ENCODE measurements at regions not wholly inside any gene's neighbourhood (a gene's known extent, or its start where the extent isn't known, plus 50 kb on each side); places are given as distances from the start of the nearest gene placed in this dataset.

DNA sequence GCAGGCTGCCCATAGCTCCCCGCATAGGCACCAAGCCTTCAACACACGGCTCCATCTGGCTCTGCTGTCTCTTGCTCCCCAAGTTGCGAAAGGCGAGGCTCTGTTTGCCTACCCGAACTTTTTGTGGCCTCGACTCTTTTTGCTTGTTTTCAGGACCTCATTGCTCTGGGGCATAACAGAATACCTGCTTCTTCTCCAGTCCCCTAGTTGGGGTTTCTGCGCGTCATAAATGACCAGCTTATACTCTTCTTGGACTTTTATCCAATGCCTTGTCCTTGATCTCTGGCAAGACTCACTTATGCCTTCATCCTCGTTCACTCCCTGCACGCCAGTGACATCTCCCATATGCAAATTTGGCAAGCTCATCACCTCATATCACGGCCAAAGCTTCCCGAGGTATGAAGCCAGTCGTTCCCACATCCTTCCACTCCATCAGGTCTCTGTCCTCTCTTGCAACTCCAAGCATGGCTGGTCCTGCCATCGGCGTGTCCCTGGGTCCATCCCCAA lies 238.8 kb upstream of the ADAMTS16 start:
- H3K27ac ChIP-seq: no peak overlapping the region

DNA sequence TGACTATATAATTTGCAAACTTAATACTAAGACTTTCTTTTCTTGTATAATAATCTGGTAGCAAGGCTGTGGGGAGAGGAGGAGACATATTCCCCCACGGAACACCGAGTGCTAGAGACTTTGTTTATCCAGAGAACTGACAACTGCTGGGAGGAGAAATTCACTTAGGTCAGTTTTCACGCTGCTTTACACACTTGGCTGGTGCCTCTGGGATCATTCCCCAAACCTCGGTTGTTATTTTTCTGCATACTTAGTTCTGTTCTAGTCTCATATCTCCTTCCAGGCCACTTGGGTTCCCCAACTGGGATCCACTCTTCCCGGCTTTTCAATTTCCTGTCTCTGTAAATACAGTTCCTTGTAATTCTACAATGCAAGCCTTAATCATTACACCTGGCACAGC lies 238.2 kb upstream of the ADAMTS16 start:
- H3K4me1 ChIP-seq: no peaks in the 10 kb centered on the region
- 22 to 30% methylated on average over 5 of the region's 5 CpGs for WGBS, 2 donors
- no peak overlapping the region for H3K27ac ChIP-seq
- DNase-seq: no peak
- no peaks in the 10 kb centered on the region for H3K9me3 ChIP-seq
- no peaks in the 10 kb centered on the region for H3K27me3 ChIP-seq
- H3K36me3 ChIP-seq: no peaks in the 10 kb centered on the region
- TF ChIP-seq POLR2A (IDR thresholded peaks at IDR 0.05): no peak
- TF ChIP-seq, protein P1, sequence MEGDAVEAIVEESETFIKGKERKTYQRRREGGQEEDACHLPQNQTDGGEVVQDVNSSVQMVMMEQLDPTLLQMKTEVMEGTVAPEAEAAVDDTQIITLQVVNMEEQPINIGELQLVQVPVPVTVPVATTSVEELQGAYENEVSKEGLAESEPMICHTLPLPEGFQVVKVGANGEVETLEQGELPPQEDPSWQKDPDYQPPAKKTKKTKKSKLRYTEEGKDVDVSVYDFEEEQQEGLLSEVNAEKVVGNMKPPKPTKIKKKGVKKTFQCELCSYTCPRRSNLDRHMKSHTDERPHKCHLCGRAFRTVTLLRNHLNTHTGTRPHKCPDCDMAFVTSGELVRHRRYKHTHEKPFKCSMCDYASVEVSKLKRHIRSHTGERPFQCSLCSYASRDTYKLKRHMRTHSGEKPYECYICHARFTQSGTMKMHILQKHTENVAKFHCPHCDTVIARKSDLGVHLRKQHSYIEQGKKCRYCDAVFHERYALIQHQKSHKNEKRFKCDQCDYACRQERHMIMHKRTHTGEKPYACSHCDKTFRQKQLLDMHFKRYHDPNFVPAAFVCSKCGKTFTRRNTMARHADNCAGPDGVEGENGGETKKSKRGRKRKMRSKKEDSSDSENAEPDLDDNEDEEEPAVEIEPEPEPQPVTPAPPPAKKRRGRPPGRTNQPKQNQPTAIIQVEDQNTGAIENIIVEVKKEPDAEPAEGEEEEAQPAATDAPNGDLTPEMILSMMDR (IDR thresholded peaks at IDR 0.05): no peak
- intact Hi-C loops (cut with DNase I): no loop called here
- H3K4me3 ChIP-seq (replicated peaks in 1 of 3): no peak overlapping the region

More for the DNA sequence above, 238.8 kb upstream of the ADAMTS16 start:
- no peaks in the 10 kb centered on the region for H3K27me3 ChIP-seq
- H3K4me1 ChIP-seq: no peaks in the 10 kb centered on the region
- 81 to 89% methylated on average over 15 of the region's 15 CpGs for WGBS, 2 donors
- no peaks in the 10 kb centered on the region for H3K9me3 ChIP-seq
- intact Hi-C loops (cut with DNase I): no loop called here
- TF ChIP-seq POLR2A (IDR thresholded peaks at IDR 0.05): no peak
- TF ChIP-seq, protein P1 (IDR thresholded peaks at IDR 0.05): no peak
- no peak for DNase-seq
- H3K36me3 ChIP-seq: no peaks in the 10 kb centered on the region
- H3K4me3 ChIP-seq (replicated peaks in 1 of 3): no peak overlapping the region

DNA sequence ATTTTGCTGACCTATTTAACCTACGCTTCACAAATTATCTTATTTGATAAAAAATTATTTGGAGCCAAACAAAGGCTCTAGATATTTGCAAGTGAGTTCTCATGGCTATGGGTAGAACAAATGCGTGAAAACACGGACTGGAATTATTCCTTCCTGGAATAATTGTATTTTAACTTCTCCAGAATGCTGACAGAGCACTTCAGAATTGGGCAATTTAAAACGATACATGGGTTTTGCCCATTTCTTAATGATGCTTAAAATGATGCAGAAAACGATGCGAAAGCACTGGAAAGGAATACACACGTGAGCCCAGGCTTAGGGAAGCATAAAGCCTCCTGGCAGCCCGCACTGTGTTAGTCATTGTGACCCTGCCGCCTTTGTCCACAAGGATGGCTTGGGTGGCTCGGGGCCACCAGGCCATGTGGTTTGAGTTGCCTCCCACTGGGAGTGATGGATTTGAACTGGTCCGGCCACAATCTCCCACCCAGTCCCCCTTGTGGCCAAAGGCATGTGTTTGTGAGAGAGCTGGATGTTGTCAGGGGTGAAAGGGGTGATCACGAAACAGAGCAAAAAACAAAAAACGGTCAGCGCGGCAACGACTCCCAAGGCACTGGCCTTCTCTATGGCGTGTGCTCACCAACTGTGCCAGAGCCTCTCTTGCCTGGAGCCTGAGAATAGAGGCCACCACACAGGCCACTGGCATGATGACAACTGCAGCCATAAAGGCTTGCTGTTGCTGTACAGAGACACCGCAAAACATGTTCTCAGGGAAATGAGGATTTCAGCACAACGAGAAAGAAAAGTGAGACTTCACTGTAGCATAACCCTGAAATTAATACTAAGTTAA lies 234.2 kb upstream of the ADAMTS16 start:
- DNase-seq: peak; percentile 5 to 16
- TF ChIP-seq, protein P1 (IDR thresholded peaks at IDR 0.05): no peak
- TF ChIP-seq POLR2A (IDR thresholded peaks at IDR 0.05): no peak
- Histone ChIP-seq H3K4me1 (no peaks in the 10 kb centered on the region), H3K36me3 (no peaks in the 10 kb centered on the region), H3K4me3 (replicated peaks in 1 of 3) (no peak overlapping the region), H3K27me3 (no peaks in the 10 kb centered on the region), H3K27ac (no peak overlapping the region), H3K9me3 (no peaks in the 10 kb centered on the region)
- 67 to 70% methylated on average over 19 of the region's 19 CpGs for WGBS, 2 donors
- intact Hi-C loops (cut with DNase I): no loop called here

DNA sequence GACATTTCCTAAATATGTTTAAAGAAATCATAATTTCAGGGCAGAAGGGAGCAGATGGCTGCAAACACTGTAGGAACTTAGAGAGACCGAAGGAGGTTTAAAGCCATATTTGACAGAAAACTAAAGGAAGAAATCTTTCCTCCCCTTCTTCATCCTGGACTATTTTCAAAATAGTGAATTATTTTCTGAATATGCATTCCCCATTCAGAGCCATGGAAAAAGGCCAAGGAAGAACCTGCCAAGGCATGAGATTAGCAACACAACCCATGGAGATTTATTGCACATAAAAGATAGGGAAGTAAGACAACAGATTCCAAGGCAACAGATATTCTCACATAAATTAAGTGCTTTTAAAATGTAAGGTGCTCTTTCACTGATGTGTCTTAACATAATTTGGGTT lies 233.3 kb upstream of the ADAMTS16 start:
- DNase-seq: no peak
- 83 to 84% methylated on average over 1 of the region's 1 CpG for WGBS, 2 donors

DNA sequence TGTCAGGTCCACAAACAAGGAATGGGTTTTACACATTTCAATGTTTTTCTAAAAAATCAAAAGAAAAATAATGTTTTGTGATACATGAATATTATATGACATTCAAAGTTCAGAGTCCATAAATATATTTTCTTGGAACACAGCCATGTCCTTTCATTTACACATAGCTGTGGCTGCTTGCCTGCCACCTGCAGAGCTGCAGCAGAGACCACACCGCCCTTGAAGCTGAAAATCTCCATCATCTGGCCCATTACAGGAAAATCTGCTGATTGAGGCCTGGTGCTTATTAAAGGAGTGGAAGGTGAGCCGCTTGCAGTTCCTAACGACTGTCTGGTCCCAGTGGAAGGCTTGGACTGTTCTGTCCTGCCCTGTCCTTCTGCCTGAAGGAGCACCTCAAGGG lies 232.6 kb upstream of the ADAMTS16 start:
- no peak for DNase-seq
- Histone ChIP-seq H3K27ac (no peak overlapping the region), H3K4me1 (no peaks in the 10 kb centered on the region), H3K27me3 (no peaks in the 10 kb centered on the region), H3K36me3 (no peaks in the 10 kb centered on the region), H3K9me3 (no peaks in the 10 kb centered on the region), H3K4me3 (replicated peaks in 1 of 3) (no peak overlapping the region)
- 76 to 85% methylated on average over 3 of the region's 3 CpGs for WGBS, 2 donors
- TF ChIP-seq, protein P1 (IDR thresholded peaks at IDR 0.05): no peak
- no peak for TF ChIP-seq POLR2A (IDR thresholded peaks at IDR 0.05)
- intact Hi-C loops (cut with DNase I): no loop called here

More for the DNA sequence above, 233.3 kb upstream of the ADAMTS16 start:
- Histone ChIP-seq H3K27me3 (no peaks in the 10 kb centered on the region), H3K27ac (no peak overlapping the region), H3K4me1 (no peaks in the 10 kb centered on the region), H3K4me3 (replicated peaks in 1 of 3) (no peak overlapping the region), H3K36me3 (no peaks in the 10 kb centered on the region), H3K9me3 (no peaks in the 10 kb centered on the region)
- TF ChIP-seq POLR2A (IDR thresholded peaks at IDR 0.05): no peak
- TF ChIP-seq, protein P1 (IDR thresholded peaks at IDR 0.05): no peak
- intact Hi-C loops (cut with DNase I): no loop called here

All from thyroid gland (tissue), 4 donors.